Central memory CD8-positive, alpha-beta T cell (primary cell): ENCODE measurements at regions not wholly inside any gene's neighbourhood (a gene's known extent, or its start where the extent isn't known, plus 50 kb on each side); places are given as distances from the start of the nearest gene placed in this dataset.

Experiments used
- ATAC-seq: fragments of 150-1000 bp; cut with Tn5 transposase; replicated peaks from 2 replicates; pipeline ENCODE4 v1.10.0; 2022; ENCODE audit warnings: mild to moderate bottlenecking, moderate FRiP score, moderate number of reproducible peaks; ENCODE audit not compliant: poor library complexity, severe bottlenecking; ENCODE audit errors: extremely low read depth
- DNase-seq, 2 donors: peaks; one replicate each; pipeline ENCODE4 v3.0.0; 2021; ENCODE audit warnings: low spot score in 2 of 2
- H3K27ac Mint-ChIP-seq: one replicate; pipeline ENCODE4 v1.8.0; 2022; ENCODE audit warnings: low read depth, mild to moderate bottlenecking, moderate library complexity, mixed read lengths
- H3K27me3 Mint-ChIP-seq: one replicate; pipeline ENCODE4 v1.8.0; 2022; ENCODE audit warnings: mixed read lengths
- H3K36me3 Mint-ChIP-seq: one replicate; pipeline ENCODE4 v1.8.0; 2022; ENCODE audit warnings: mild to moderate bottlenecking, moderate library complexity, mixed read lengths; ENCODE audit not compliant: insufficient read depth
- H3K4me1 Mint-ChIP-seq: one replicate; pipeline ENCODE4 v1.8.0; 2022; ENCODE audit warnings: mixed read lengths
- H3K4me3 Mint-ChIP-seq: one replicate; pipeline ENCODE4 v1.8.0; 2022; ENCODE audit warnings: mild to moderate bottlenecking, moderate library complexity, mixed read lengths
- H3K9me3 Mint-ChIP-seq: one replicate; pipeline ENCODE4 v1.8.0; 2022; ENCODE audit warnings: mixed read lengths

GRCh38 chr1:11338284-11338924 is 65.4 kb downstream of the UBIAD1 start:
- ATAC-seq (no peak), DNase-seq (no peak)
- Mint-ChIP-seq H3K27ac (no peak overlapping the region), H3K36me3 (peaks cover 2% of the 10 kb centered on the region), H3K27me3 (peaks cover 51% of the 10 kb centered on the region), H3K9me3 (no peaks in the 10 kb centered on the region), H3K4me3 (no peak overlapping the region), H3K4me1 (peaks cover 7% of the 10 kb centered on the region)

- Mint-ChIP-seq H3K27me3 (peaks cover 57% of the 10 kb centered on the region), H3K36me3 (peaks cover 2% of the 10 kb centered on the region), H3K4me3 (no peak overlapping the region), H3K4me1 (peaks cover 7% of the 10 kb centered on the region), H3K9me3 (no peaks in the 10 kb centered on the region), H3K27ac (no peak overlapping the region)
- ATAC-seq (no peak), DNase-seq (no peak)
Observed at GRCh38 chr1:11339346-11340232, 66.6 kb downstream of the UBIAD1 start.

- no peak for ATAC-seq
- Mint-ChIP-seq H3K27ac (no peak overlapping the region), H3K9me3 (no peaks in the 10 kb centered on the region), H3K27me3 (peaks cover 57% of the 10 kb centered on the region), H3K4me3 (no peak overlapping the region), H3K36me3 (peaks cover 2% of the 10 kb centered on the region), H3K4me1 (peaks cover 3% of the 10 kb centered on the region)
- DNase-seq: no peak
Observed at GRCh38 chr1:11340233-11340632, 67.2 kb downstream of the UBIAD1 start.

GRCh38 chr1:11341901-11342552 is 69.0 kb downstream of the UBIAD1 start:
- Mint-ChIP-seq H3K4me1 (no peaks in the 10 kb centered on the region), H3K27me3 (peaks cover 56% of the 10 kb centered on the region), H3K36me3 (peaks cover 2% of the 10 kb centered on the region), H3K27ac (no peak overlapping the region), H3K9me3 (no peaks in the 10 kb centered on the region), H3K4me3 (no peak overlapping the region)
- ATAC-seq (no peak), DNase-seq (no peak)

GRCh38 chr1:11342621-11343032 is 69.6 kb downstream of the UBIAD1 start:
- no peaks in the 10 kb centered on the region for H3K9me3 Mint-ChIP-seq
- H3K27ac Mint-ChIP-seq: no peak overlapping the region
- ATAC-seq (no peak), DNase-seq (no peak)
- H3K27me3 Mint-ChIP-seq: peaks cover 54% of the 10 kb centered on the region
- peaks cover 2% of the 10 kb centered on the region for H3K36me3 Mint-ChIP-seq
- H3K4me1 Mint-ChIP-seq: no peaks in the 10 kb centered on the region
- no peak overlapping the region for H3K4me3 Mint-ChIP-seq

DNA sequence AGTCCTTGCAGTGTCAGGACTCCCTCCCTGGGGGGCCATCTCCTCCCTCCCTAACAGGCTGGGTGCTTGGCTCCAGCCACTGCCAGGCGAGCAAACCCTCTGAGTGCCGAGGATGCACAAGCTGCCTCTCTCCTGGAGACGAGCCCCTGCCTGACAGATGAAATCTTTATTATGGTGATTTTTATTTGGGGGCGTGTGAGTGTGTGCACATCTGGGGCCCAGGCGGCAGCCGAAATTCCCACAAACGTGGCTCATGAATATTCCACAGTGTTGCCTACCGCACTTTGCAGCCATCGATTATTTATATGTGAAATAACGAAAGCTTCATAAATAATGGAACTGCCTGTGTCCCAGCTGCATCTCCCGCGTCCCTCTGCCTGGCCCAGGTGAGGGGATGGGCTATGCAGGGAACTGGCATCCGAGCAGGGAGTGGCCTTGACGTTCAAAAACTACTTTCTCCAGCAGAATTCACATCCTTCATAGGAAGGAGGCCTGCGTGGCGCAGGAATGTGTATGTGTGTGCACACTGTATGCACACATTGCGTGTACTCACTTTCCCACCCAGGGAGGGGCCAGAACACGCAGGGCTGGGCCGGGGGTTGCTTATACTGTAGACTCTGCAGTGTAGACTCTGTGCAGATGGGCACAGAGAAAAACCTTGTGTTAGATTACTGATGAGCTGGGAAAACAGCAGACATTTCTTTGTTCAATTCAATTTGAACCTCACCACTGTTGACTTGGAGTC is 73.1 kb downstream of the UBIAD1 start:
- ATAC-seq: no peak
- DNase-seq: no peak
- Mint-ChIP-seq H3K4me1 (no peaks in the 10 kb centered on the region), H3K36me3 (no peaks in the 10 kb centered on the region), H3K27ac (no peak overlapping the region), H3K9me3 (no peaks in the 10 kb centered on the region), H3K4me3 (no peak overlapping the region), H3K27me3 (peaks cover 46% of the 10 kb centered on the region)

GRCh38 chr1:11350265-11350664 is 77.3 kb downstream of the UBIAD1 start:
- DNase-seq: no peak
- no peak overlapping the region for H3K4me3 Mint-ChIP-seq
- no peaks in the 10 kb centered on the region for H3K36me3 Mint-ChIP-seq
- H3K27ac Mint-ChIP-seq: no peak overlapping the region
- no peaks in the 10 kb centered on the region for H3K4me1 Mint-ChIP-seq
- no peaks in the 10 kb centered on the region for H3K9me3 Mint-ChIP-seq
- no peak for ATAC-seq
- H3K27me3 Mint-ChIP-seq: peaks cover 53% of the 10 kb centered on the region

DNA sequence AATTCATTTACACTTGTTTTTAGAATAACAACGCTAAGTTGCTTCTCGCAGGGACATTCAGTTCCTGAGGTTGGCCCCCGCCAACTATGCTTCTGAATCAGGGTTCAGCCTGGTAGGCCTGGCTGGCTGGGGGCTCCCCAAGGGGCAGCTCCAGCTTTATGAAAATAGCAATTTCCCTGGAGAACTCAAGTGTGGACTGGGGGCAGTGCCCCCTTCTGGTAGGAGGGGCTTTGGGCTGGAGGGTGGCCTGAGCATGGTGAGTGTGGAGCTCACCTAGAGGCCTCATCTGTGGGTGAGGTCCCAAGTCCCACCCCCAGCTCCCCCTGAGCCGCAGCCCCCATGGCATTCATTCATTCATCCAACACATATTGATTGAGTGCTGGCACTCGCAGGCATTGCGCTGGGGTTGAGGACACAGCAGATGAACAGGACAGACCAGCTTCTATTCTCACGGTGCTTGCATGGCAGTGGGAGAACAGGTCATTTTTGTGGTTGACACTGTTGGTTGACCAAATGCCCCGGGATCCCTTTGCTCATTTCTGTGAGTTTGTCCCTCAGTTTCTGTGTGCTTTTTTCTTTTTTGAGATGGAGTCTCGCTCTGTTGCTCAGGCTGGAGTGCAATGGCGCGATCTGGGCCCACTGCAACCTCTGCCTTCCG is 79.2 kb downstream of the UBIAD1 start:
- no peak for DNase-seq
- Mint-ChIP-seq H3K4me3 (no peak overlapping the region), H3K4me1 (no peaks in the 10 kb centered on the region), H3K9me3 (no peaks in the 10 kb centered on the region), H3K36me3 (no peaks in the 10 kb centered on the region), H3K27me3 (peaks cover 69% of the 10 kb centered on the region), H3K27ac (no peak overlapping the region)
- no peak for ATAC-seq

GRCh38 chr1:11352816-11353799 is 80.1 kb downstream of the UBIAD1 start:
- H3K4me1 Mint-ChIP-seq: no peaks in the 10 kb centered on the region
- ATAC-seq: no peak
- no peak overlapping the region for H3K4me3 Mint-ChIP-seq
- peaks cover 79% of the 10 kb centered on the region for H3K27me3 Mint-ChIP-seq
- no peak for DNase-seq
- no peaks in the 10 kb centered on the region for H3K36me3 Mint-ChIP-seq
- H3K9me3 Mint-ChIP-seq: no peaks in the 10 kb centered on the region
- no peak overlapping the region for H3K27ac Mint-ChIP-seq

GRCh38 chr1:11354893-11355553 is 82.0 kb downstream of the UBIAD1 start:
- no peak for DNase-seq
- H3K36me3 Mint-ChIP-seq: no peaks in the 10 kb centered on the region
- H3K27me3 Mint-ChIP-seq: peaks cover 83% of the 10 kb centered on the region
- no peaks in the 10 kb centered on the region for H3K9me3 Mint-ChIP-seq
- ATAC-seq: no peak
- H3K27ac Mint-ChIP-seq: no peak overlapping the region
- H3K4me3 Mint-ChIP-seq: no peak overlapping the region
- H3K4me1 Mint-ChIP-seq: no peaks in the 10 kb centered on the region
